AG09319 (cell line): ENCODE measurements at regions not wholly inside any gene's neighbourhood (a gene's known extent, or its start where the extent isn't known, plus 50 kb on each side); places are given as distances from the start of the nearest gene placed in this dataset.

ENCODE experiments used
- DNase-seq: peaks from one replicate; pipeline ENCODE4 v3.0.0-alpha.2; 2010; ENCODE audit warnings: low read depth; ENCODE audit errors: extremely low read depth
- TF ChIP-seq, protein P1 (sequence below): IDR thresholded peaks from 2 replicates; pipeline ENCODE4 v1.5.1; 2011; ENCODE audit warnings: low read depth, mild to moderate bottlenecking, inconsistent platforms, low read length, moderate library complexity

DNA sequence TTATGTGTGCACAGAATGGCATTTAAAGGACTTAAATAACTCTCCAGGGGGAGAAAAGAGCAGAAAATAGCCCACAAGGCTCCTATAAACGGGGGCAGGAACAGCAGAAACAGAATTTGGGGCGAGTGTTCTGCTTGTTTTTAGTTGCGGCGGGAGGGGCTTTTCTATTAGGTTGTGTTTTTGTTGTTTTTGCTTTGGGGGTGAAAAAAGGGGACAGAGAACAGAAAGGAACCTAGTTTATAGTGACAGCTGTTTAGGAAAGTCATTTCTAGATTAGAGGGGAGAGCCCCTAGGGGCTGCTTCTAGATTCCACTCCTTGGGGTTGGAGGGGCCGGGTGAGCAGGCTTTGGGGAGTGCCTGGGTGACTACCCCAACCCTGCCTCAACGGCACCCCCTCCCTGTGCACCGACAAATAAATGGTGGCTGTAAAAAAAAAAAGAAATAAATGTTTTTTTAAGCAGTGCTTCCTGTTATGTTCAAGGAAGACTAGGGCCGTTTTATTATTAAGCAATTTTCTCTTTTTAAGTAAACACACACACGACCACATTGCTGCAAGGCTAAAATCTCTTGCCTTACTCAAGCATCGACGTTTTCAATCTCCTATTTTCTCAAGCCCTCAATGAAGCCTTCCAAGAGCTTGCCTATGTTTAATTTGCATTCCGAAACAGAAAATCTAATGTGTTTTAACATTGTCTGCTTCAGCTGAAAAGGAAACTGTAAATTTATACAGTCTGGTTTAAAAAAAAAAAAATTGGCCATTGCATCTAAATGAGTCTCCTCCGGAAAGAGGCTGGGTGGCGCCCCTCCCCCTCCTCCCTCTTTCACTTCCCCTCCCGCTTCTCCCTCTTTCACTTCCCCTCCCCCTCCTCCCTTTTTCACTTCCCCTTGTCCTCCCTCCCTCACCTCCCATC, 123.3 kb upstream of the TBL1X start:
- DNase-seq: no peak
- TF ChIP-seq, protein P1, sequence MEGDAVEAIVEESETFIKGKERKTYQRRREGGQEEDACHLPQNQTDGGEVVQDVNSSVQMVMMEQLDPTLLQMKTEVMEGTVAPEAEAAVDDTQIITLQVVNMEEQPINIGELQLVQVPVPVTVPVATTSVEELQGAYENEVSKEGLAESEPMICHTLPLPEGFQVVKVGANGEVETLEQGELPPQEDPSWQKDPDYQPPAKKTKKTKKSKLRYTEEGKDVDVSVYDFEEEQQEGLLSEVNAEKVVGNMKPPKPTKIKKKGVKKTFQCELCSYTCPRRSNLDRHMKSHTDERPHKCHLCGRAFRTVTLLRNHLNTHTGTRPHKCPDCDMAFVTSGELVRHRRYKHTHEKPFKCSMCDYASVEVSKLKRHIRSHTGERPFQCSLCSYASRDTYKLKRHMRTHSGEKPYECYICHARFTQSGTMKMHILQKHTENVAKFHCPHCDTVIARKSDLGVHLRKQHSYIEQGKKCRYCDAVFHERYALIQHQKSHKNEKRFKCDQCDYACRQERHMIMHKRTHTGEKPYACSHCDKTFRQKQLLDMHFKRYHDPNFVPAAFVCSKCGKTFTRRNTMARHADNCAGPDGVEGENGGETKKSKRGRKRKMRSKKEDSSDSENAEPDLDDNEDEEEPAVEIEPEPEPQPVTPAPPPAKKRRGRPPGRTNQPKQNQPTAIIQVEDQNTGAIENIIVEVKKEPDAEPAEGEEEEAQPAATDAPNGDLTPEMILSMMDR: no peak; the same call in 1 of the 2 replicates

DNA sequence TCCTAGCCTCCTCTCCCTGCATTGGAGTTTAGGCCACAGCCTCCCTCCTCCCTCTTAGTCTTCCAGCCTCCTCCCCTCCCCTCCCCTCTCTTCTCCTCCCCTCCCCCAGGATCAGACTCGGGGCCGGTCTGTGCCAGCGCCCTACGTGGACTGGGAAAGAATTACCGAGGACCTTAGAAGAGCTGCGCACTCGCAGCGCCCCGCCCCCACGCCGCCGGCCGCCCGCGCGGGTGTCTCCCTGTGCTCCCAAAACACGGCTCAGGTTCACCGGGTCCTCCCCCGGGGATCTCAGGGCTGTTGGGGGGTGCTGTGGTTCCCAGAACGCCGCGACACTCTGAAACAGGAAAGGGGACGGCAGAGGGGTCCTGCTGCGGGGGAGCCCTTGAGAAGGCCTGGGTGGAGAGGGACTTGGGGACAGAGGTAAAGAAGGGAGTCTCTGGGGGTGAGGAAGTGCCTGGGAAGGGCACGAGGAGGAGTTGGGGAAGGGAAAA, 122.3 kb upstream of the TBL1X start:
- no peak for DNase-seq
- TF ChIP-seq, protein P1: no peak

DNA sequence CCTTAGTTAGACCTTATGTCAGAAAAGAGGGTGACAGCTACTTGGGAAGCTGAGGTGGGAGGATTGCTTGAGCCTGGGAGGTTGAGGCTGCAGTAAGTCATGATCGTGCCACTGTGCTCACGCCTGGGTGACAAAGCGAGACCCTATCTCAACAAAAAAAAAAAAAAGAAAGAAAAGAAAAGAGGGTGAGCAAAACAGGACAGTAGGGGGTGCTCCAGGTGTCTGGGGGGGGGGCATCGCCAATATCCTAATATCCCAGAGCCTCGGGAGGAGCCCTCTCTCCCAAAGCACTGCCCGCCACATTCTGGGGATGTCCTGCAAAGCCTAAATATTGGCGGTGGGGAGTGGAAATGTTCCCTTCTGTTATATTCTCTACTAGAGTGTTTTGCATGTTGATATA, 120.9 kb upstream of the TBL1X start:
- TF ChIP-seq, protein P1: no peak
- DNase-seq: no peak

DNA sequence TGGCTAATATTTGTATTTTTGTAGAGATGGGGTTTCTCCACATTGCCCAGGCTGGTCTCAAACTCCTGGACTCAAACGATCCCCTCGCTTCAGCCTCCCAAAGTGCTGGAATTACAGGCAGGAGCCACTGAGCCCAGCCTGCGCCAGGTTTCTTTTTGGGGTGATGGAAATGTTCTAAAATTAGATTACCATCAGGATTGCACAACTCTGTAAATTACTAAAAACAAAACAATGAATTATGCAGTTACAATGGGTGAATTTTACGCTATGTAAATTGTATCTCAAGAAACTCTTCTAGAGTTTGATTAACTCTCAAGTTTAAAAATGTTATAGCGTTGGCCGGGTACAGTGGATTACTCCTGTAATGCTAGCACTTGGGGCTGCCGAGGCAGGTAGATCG, 118.9 kb upstream of the TBL1X start:
- no peak for DNase-seq
- TF ChIP-seq, protein P1: no peak

DNA sequence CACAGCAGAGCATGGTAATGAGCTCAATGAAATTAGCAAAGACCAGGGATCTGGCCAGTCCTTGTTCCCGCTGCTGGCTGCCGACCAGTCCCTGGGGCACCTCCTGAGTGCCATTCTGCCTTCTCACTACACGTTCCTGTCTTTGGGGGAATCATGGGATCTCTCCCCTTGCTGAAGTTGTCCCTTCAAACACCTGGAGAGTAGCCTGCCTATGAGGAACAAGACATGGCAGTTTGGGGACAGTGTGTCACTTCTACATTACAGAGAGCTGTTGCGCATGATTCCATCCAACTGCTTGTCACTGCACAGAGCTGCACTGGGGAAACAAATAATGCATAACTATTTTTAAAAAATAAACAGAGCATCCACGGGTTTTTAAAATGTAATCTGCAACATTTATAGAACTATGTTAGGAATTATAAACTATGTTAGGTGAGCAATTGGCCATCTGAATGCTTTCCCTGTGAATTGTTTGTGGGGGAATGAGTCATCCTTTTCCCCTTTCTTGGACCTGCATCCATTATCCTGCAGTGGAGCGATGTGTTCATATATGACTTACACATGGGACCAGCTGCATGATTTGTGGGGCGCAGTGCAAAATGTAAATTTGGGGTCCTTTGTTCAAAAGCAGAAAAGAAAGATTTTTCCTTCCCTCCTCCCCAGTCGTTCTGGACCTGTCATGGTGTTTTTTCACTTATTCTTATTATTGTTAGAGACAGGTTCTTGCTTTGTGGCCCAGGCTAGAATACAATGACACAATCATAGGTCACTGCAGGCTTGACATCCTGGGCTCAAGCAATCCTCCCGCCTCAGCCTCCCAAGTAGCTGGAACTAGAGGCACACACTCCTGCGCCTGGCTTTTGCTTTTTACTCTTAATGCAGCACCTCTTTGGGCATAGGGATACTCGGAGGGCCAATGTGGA, 115.0 kb upstream of the TBL1X start:
- DNase-seq: no peak

DNA sequence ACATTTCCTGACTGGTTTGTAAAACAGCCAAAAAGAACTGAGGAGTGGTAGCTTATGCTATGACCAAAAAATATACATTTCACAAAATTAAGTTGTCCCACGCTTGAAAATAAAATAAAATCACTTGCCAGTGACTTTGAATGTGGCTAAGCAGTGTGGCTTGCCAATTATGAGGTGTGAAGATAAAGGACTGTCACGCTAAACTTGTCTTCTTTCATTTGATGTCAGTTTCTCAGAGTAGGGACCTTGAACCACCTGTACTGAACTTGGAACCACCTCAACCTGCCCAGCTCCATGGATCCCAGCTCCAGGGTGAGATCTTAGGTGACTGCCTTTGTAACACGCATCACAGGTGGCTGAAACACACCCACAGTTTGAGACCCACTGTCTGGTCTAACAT, 113.7 kb upstream of the TBL1X start:
- TF ChIP-seq, protein P1: no peak
- no peak for DNase-seq

More for the DNA sequence above, 115.0 kb upstream of the TBL1X start:
- TF ChIP-seq, protein P1: no peak

DNA sequence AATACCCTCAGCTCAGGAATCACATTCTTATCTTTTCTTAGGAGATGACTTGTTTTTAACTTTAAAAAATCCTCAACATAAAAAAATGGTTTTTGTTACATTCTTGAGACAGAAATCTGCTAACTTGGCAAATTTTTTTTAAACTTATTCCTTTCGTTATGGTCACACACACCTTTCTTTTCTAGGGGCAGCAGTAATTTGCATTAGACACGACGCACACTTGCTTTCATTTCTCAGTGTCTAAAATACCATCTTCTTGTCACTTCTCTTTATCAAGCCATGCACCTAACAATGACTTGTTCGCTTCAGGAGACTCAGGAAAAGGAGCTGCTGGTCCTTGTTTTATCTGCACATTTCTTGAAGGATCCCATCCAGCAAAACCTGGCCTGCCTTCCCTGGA, 112.6 kb upstream of the TBL1X start:
- DNase-seq: no peak
- TF ChIP-seq, protein P1: no peak
